ENCODE measurements at regions not wholly inside any gene's neighbourhood (a gene's known extent, or its start where the extent isn't known, plus 50 kb on each side); places are given as distances from the start of the nearest gene placed in this dataset.

GRCh38 chr14:83255727-83256090 lies 1722.1 kb upstream of the SEL1L start:
- no peak for TF ChIP-seq EZH2 (IDR thresholded peaks at IDR 0.05; ENCODE audit: insufficient read depth, poor library complexity, severe bottlenecking)
- no peak for TF ChIP-seq EZH2phosphoT487 (IDR thresholded peaks at IDR 0.05; ENCODE audit: insufficient read depth, low read depth)
